Posterior vena cava (tissue), 2 donors: ENCODE measurements at regions not wholly inside any gene's neighbourhood (a gene's known extent, or its start where the extent isn't known, plus 50 kb on each side); places are given as distances from the start of the nearest gene placed in this dataset.

Experiments used
- DNase-seq: peaks from one replicate; pipeline ENCODE4 v3.0.0-alpha.2; 2020; ENCODE audit warnings: low spot score
- intact Hi-C, 2 donors: fragments of 100-400 bp; cut with DNase I; formaldehyde crosslinking; loops; one replicate each; pipeline versions ENCODE4 v1.14.1 to v1.14.2; 2022 to 2023
- donor health status: DM: yes; HTN: yes; CAD: no.
- donor health status: DM: yes; HTN: yes; CAD: no.

DNA sequence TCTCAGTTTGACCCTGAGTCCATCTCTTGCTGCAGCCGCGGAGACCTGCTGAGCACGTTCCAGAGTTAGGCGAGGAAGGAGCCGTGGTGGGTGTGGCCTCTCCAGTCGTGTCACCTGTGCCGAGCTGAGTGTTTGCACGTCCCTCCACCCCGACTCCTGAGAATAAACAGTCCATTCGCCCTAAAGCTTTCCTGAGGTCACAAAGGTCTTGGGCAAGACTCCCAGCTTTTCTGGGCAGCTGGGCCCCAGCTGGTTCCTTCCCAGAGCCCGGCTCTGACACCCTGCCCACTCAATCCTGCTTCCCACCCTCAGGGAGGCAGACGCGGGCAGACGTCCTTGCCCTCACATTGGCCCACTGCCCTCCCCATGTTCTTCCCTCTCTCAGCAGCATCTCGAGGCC is 142.2 kb downstream of the KCTD15 start:
- no peak for DNase-seq
- intact Hi-C loops, result no loop called here

DNA sequence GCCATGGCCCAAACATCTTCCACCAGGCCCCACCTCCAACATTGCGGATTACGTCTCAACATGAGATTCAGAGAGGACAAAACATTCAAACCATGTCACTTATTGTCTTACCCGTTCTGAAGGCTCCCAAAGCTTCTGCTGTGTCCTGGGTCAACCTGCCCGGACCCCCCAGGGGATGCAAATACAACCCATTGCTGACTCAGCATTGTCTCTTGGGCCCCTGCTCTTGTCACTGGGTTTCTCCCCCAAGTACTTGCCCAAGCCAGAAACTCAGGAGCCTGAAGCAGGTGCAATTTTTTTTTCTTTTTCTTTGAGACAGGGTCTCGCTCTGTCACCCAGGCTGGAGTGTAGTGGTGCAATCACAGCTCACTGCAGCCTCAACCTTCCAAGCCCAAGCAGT is 144.5 kb downstream of the KCTD15 start:
- intact Hi-C loops, result no loop called here
- DNase-seq, result no peak

DNA sequence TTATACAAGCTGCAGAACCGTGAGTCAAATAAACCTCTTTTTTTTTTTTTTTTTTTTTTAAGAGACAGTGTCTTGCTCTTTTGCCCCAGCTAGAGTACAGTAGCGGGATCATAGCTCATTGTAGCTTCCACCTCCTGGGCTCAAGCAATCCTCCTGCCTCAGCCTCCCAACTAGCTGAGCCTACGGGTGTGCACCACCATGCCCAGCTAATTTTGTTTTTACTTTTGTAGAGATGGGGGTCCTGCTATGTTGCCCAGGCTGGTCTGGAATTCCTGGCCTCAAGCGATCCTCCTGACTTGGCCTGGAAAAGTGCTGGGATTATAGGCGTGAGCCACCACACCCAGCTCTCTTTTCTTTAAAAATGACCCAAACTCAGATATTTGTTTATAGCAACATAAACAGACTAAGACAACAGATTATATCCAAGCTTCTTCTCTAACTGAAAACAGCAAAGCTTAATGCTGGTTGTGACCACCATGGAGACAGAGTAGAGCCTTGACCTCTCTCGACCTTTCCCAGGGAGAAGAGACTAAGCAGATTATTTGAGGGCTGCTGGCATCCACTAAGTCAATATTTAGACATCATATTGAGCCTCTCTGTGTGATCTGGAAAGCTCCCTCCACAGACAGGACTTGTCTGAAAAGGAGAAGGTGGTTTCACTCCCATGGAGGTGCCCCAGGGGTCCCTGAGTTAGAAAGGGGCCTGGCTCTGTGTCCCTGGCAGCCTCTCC is 150.0 kb downstream of the KCTD15 start:
- no peak for DNase-seq
- intact Hi-C loops, result no loop called here

DNA sequence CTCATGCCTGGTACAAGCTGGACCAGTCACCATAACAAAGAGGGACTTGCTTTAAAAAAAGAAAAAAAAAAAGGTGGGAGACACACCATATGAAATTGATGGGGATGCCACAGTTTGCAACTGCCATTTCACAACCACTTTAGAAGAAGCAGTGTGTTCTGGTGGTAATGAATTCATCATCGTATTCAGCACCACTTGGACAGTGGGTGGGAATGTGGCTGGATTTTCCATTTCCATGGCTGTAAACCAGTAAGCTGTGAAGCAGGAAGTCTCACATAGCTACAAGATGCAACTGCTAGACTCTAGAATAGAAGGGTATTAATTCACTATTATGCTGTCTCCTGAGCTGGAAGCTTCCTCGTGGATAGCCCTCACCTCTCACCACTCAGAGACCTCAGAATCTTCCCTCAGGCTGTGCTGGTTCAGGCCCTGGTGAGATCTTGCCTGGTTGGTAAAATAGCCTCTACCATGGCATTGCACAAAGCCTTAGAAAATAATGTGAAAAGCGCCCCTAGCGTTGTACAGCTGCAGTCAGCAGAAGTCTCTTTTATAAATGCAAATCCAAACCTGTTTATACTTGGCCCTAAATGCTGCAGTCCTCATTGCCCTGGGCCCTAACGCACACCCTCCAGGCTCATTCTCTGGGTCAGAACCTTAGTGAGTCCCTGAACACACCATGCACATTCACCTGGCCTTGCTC is 150.7 kb downstream of the KCTD15 start:
- DNase-seq, result no peak
- intact Hi-C loops, result no loop called here

DNA sequence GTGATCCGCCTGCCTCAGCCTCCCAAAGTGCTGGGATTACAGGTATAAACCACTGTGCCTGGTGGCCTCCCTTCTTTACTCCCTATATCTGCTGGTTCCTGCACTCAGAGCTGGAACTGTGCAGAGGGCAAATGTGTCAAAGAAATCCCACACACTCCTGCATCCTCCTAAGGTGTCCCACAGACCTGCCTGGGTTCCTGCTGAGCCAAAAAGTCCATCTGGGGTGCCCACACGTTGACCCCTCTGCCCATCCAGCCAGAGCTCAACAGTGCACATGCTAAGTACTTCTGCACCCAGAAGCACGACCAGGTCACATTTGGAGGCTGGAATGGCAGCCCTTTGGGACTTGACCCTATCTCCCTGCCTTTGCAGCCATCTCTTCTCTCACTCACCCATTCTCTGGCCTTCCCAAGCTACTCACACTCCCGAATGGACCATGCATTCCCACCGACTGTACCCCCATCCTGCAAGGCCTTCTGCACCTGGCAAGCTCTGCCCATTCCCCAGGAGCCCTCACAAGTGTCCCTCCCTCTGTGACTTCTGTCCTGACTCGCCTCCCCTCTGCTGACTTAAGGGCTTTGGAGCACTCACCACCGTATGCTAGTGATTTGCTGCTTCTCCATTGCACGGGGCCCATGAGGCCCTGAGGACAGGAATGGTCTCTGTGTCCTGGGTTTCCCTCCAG is 152.1 kb downstream of the KCTD15 start:
- intact Hi-C loops, result no loop called here
- no peak for DNase-seq

DNA sequence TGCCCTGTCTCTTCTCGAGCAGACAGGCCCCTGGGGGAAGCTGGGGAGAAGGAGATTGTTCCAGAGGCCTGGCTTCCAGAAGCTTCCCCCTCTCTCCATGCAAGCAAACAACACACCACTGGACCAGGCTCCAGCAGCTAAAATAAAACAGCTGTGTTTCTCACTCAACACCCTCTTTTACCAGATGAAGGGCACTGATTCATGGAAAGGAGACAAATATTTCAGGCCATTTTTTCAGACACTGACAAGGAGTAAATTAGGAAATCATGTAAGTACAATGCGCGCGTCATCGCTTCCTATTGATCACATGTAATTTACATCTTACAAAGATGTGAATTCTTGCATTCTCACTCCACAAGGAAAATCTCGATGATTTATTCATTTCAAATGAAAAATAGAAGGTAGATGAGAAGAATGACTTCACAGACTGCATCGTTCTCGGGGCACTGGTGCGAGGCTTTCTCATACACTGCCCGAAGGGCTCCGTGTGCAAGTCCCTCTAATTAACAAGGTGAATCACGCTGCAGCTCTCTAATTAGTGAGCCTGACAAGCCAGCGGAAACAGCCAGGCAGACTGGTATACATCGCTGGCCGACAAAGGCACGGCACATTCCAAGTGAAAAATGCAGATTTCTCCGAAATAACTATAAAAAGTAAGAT is 153.6 kb downstream of the KCTD15 start:
- DNase-seq, result no peak
- intact Hi-C loops, result no loop called here

GRCh38 chr19:33953023-33953422 is 156.4 kb downstream of the KCTD15 start:
- intact Hi-C loops, result no loop called here
- DNase-seq, result no peak

DNA sequence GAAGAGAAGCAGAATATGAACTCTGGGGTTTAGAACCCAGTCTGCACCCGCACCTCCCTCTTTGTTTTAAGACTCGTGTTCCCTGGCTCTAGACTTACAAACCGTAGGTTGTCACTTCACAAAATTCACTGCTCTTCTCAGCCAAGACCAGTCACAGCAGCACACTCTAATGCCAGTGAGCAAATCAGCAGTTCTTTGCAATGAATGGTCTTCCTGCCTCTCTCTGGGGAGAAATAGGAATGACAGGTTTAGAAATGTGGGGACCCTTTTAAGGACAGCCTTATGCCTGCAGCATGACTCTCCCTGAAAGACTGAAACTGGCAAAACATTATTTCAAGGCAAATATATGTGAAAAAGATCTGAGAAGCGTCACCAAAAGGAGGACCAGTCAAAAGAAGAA is 156.9 kb downstream of the KCTD15 start:
- no peak for DNase-seq
- intact Hi-C loops, result no loop called here

GRCh38 chr19:33954686-33955085 is 158.0 kb downstream of the KCTD15 start:
- intact Hi-C loops, result no loop called here
- no peak for DNase-seq

DNA sequence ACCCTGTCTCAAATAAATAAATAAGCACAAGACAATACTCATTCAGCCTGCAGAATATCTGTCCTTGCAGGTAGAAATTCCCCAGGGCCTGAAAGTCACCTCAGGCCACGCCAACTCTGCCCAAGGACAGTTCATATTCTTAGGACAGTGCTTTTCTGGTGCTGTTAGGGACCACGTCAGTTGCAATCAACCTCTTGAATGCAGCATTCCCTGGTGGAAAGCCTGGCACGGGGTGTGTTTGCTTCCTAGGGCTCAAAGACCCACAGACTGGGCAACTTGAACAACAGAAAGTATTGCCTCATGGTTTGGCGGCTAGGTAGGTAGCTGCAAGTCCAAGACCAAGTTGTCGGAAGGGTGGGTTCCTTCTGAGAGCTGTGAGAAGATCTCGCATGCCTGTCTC is 160.3 kb downstream of the KCTD15 start:
- intact Hi-C loops, result no loop called here
- no peak for DNase-seq

DNA sequence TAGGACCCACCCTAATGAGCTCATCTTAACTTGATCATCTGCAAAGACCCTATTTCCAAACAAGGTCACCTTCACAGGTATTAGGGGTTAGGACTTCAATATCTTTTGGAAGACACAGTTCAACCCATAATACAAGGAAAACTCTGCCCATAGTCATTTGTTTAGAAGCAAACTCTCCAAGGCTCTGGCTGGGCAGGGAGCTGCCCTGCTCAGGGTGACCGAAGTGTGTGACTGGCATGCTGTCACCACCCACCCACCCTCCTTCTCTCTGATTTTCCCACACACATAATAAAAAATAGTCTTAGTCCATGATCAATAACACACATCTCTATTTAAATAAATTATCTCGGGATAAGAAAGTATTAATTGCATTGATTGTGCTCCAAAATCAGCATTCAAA is 161.1 kb downstream of the KCTD15 start:
- intact Hi-C loops, result no loop called here
- DNase-seq, result no peak

DNA sequence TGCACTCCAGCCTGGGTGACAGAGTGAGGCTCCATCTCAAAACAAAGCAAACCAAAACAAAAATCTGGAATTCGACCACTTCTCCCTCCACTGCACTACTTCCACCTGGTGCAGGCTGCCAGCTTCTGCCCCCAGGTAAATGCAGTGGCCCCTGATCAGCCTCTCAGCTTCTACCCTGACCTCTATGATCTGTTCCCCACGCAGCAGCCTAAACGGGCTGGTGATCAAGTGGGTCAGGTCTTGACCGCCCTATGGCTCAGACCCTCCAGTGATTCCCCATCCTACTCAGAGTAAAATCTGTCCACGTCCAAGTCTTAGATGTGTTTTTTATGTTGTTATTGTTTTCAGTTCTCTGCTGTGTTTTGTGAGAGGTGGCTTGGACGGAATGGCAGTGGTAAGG is 163.9 kb downstream of the KCTD15 start:
- DNase-seq, result no peak
- intact Hi-C loops, result no loop called here

DNA sequence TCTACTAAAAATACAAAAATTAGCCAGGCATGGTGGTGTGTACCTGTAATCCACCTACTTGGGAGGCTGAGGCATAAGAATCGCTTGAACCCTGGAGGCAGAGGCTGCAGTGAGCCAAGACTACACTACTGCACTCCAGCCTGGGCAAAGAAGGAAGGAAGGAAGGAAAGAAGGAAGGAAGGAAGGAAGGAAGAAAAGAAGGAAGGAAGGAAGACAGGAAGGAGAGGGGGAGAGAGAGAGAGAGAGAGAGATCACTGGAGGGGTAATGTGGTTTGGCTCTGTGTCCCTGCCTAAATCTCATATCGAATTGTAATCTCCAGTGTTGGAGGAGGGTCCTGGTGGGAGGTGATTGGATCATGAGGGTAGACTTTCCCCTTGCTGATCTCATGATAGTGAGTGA is 165.5 kb downstream of the KCTD15 start:
- intact Hi-C loops, result no loop called here

GRCh38 chr19:33963514-33963913 is 166.8 kb downstream of the KCTD15 start:
- intact Hi-C loops, result no loop called here
- DNase-seq, result no peak

More for the DNA sequence above, 165.5 kb downstream of the KCTD15 start:
- DNase-seq, result no peak

DNA sequence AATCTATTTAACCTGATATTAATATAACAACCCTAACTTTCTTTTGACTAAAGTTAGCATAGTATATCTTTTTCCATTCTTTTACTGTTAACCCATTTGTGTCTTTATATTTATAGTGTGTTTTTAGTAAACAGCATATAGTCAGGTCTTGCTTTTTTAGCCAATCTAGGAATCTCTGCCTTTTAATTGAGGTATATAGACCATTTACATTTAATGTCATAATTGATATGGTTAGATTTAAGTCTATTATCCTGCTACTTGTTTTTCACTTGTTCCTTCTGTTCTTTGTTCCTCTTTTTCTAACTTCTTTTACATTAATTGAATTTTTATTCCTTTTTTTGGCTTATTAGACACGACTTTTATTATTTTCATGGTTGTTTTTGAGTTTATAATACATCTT is 174.4 kb downstream of the KCTD15 start:
- DNase-seq, result no peak
- intact Hi-C loops, result no loop called here

DNA sequence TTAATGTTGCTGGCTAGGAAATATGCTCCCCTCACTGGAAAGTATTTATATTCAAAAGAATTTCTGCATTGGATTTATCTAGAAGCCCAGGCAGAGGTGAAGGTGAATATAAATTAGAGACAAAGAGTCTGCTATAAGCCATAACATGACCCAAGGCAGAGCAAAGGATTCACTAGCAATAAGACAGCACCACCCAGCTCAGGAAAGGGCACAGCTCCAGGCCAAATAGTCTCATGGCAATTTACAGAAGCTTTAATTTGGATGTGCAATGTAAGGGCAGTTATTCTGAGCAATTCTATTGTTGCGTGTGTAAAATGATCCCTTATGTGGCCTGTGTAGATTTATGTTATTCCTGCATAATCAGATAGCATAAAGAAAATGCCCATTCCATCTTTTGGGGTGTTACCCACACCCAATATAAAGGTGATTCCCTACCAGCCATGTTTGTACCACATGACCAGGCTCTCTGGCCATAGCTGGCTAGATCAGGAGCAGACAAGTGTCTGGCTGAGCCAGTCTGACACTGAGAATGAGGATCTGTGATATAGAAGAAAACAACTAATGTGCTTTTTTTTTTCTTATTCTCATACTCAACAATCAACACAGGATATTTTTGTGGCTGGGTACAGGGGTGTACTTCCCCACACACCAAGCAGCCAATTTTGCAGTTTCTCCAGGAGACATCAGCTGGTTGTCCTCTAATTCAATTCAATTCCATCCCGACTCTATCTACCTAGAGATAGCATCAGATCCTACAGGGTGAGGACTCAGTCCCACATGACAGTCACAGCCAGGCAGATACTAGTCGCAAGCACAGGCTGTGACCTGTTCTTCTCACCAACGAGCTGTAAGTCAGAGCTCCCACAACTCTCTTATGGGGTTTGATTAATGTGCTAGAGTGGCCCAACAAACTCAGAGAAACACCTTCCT is 181.4 kb downstream of the KCTD15 start:
- no peak for DNase-seq
- intact Hi-C loops, result no loop called here

- intact Hi-C loops, result no loop called here
- DNase-seq, result no peak
Observed at GRCh38 chr19:33982706-33983105, 186.0 kb downstream of the KCTD15 start.

DNA sequence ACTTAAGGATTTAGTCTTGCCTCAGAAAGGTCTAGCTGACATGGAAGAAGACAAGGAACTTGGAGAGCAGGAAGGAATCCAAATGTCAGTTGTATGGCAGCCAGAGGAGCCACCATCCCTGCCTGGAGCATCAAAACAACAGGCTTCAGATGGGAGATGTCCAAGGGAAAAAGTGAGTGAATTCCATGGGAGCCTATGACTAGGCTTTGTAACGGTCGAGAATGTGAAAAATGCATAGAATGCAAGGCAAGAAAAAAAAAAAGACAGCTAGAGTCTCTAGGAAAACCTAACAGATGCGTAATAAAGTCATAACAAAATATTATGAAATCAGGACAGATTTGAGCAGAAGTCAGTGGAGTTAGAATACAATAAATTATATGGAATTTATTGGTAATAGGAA is 183.7 kb upstream of the LSM14A start:
- intact Hi-C loops, result no loop called here
- no peak for DNase-seq

GRCh38 chr19:33997690-33998089 is 174.6 kb upstream of the LSM14A start:
- intact Hi-C loops, result loop anchor here (5.0 to 10.0 kb wide), 2 partner anchors 220 to 223 kb away; no protein-coding TSS in a partner anchor
- DNase-seq, result no peak
